ENCODE measurements at regions not wholly inside any gene's neighbourhood (a gene's known extent, or its start where the extent isn't known, plus 50 kb on each side); places are given as distances from the start of the nearest gene placed in this dataset.

GRCh38 chr5:174275959-174276358, 230.5 kb downstream of the NSG2 start:
- no peak overlapping the region for H3K4me3 ChIP-seq
- no peaks in the 10 kb centered on the region for H3K4me1 ChIP-seq
- H3K36me3 ChIP-seq: no peaks in the 10 kb centered on the region
- no peaks in the 10 kb centered on the region for H3K27me3 ChIP-seq
- intact Hi-C loops (cut with DNase I; ENCODE audit: low total_unique reads): no loop called here
- TF ChIP-seq, protein P1, sequence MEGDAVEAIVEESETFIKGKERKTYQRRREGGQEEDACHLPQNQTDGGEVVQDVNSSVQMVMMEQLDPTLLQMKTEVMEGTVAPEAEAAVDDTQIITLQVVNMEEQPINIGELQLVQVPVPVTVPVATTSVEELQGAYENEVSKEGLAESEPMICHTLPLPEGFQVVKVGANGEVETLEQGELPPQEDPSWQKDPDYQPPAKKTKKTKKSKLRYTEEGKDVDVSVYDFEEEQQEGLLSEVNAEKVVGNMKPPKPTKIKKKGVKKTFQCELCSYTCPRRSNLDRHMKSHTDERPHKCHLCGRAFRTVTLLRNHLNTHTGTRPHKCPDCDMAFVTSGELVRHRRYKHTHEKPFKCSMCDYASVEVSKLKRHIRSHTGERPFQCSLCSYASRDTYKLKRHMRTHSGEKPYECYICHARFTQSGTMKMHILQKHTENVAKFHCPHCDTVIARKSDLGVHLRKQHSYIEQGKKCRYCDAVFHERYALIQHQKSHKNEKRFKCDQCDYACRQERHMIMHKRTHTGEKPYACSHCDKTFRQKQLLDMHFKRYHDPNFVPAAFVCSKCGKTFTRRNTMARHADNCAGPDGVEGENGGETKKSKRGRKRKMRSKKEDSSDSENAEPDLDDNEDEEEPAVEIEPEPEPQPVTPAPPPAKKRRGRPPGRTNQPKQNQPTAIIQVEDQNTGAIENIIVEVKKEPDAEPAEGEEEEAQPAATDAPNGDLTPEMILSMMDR (IDR thresholded peaks at IDR 0.05): no peak
- H3K27ac ChIP-seq: no peak overlapping the region
- peaks cover 0 to 6% (median 0%) of the 10 kb centered on the region in 3 donors for H3K9me3 ChIP-seq
- no peak for DNase-seq

DNA sequence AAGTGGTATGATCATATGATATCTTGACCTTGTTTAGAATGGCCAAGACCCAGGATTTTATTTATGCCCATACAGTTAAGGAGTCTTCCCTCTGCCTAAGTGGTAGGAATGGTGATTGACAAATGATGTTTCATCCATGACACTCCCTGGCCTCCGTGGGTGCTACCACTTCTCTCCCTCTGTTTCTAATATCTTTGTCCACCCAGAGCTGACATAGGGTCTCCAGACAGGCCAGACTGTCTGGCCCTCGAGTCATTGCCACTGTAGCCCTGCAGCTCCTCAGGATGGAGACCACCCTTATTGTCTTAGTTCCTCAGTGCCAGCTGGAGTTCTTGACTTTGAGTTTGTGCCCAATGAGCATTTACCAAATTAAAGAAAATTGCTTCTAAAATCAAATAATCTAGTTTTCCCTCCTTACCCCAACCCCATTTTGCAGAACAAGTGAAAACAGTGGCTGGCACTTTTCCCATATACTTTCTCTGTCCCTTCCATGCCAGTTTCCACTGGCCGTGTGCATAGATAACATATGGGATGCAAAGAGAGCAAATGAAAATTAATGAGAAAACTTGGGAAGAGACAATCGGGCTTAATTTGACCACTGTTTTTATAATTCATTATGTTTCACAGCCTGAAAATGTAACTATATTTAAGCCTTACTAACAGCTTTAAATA, 235.7 kb downstream of the NSG2 start:
- TF ChIP-seq, protein P1 (IDR thresholded peaks at IDR 0.05): no peak
- Histone ChIP-seq H3K4me1 (no peaks in the 10 kb centered on the region), H3K9me3 (no peaks in the 10 kb centered on the region), H3K27ac (no peak overlapping the region), H3K36me3 (no peaks in the 10 kb centered on the region), H3K4me3 (no peak overlapping the region), H3K27me3 (peaks cover 0 to 7% of the 10 kb centered on the region in 2 donors)
- DNase-seq: no peak
- intact Hi-C loops (cut with DNase I; ENCODE audit: low total_unique reads): no loop called here

DNA sequence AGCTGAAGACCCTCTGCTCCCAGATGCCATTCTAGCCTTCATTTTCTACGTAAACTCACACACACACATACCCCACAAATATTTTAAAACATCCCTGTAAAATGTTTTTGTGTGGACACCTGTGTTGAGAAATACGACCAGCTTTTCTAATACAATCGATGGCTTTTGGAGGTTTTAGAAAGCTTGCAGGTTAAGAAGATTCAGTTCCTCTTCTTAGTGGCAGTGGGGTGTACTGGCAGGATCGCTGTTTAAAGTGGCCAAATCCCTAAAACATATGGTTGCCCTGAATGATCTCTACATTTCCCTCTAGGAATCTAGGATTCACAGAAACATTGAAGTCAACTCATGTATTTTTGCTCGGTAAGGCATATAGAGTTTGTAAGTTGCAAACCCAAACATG, 236.3 kb downstream of the NSG2 start:
- Histone ChIP-seq H3K4me3 (no peak overlapping the region), H3K27me3 (peaks cover 0 to 7% of the 10 kb centered on the region in 2 donors), H3K9me3 (no peaks in the 10 kb centered on the region), H3K4me1 (no peaks in the 10 kb centered on the region), H3K27ac (no peak overlapping the region), H3K36me3 (no peaks in the 10 kb centered on the region)
- DNase-seq: no peak
- TF ChIP-seq, protein P1 (IDR thresholded peaks at IDR 0.05): no peak
- intact Hi-C loops (cut with DNase I; ENCODE audit: low total_unique reads): no loop called here

DNA sequence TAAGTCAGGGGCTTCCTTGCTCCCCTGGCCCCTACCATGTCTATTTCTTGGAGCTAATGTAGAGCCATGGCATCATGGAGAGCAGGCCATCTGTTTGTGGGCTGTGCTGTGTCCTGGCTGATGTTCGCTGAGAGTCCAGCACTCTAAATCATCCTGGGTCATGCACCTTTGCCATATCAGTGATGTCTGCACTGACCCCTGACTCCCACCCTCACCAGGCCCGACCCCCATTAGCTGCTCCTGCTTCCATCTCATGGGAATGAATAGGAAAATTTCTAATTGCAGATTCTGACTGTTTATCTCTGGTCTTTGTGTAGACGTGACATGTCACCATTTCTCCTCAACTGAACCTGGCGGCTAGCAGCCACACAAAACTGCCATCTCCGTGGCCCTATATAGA, 236.9 kb downstream of the NSG2 start:
- Histone ChIP-seq H3K9me3 (no peaks in the 10 kb centered on the region), H3K27ac (no peak overlapping the region), H3K4me1 (no peaks in the 10 kb centered on the region), H3K4me3 (no peak overlapping the region), H3K36me3 (no peaks in the 10 kb centered on the region), H3K27me3 (peaks cover 0 to 7% of the 10 kb centered on the region in 2 donors)
- TF ChIP-seq, protein P1 (IDR thresholded peaks at IDR 0.05): no peak
- intact Hi-C loops (cut with DNase I; ENCODE audit: low total_unique reads): no loop called here
- no peak for DNase-seq

- Histone ChIP-seq H3K4me1 (no peaks in the 10 kb centered on the region), H3K36me3 (no peaks in the 10 kb centered on the region), H3K27me3 (peaks cover 0 to 7% of the 10 kb centered on the region in 2 donors), H3K4me3 (no peak overlapping the region), H3K27ac (no peak overlapping the region), H3K9me3 (no peaks in the 10 kb centered on the region)
- TF ChIP-seq, protein P1 (IDR thresholded peaks at IDR 0.05): no peak
- intact Hi-C loops (cut with DNase I; ENCODE audit: low total_unique reads): no loop called here
- DNase-seq: no peak
These were observed 237.9 kb downstream of the NSG2 start for GRCh38 chr5:174283211-174284005.
